C4-2B (cell line): ENCODE measurements at regions not wholly inside any gene's neighbourhood (a gene's known extent, or its start where the extent isn't known, plus 50 kb on each side); places are given as distances from the start of the nearest gene placed in this dataset.

ENCODE experiments used
- CTCF ChIP-seq: fragments of 450-650 bp; conservative IDR thresholded peaks from 2 replicates; pipeline ENCODE4 v1.5.1; 2017; ENCODE audit warnings: mild to moderate bottlenecking
- ZFX ChIP-seq: fragments of 450-650 bp; IDR thresholded peaks from 2 replicates; pipeline ENCODE4 v1.6.1; 2017

GRCh38 chr6:90707246-90707645 lies 120.4 kb upstream of the MAP3K7 start:
- TF ChIP-seq CTCF (no peak), ZFX (no peak)
